Endodermal cell (in vitro differentiated cells): ENCODE measurements at regions not wholly inside any gene's neighbourhood (a gene's known extent, or its start where the extent isn't known, plus 50 kb on each side); places are given as distances from the start of the nearest gene placed in this dataset.
"Not testable (repeated sequence)": the region's sequence is repeated elsewhere in the genome, so short reads cannot be mapped to it uniquely, and the experiment has no call there.

Experiments used
- DNase-seq: peaks from one replicate; pipeline ENCODE4 v3.0.0-alpha.2; 2017
- H3K27ac ChIP-seq: 2 replicates; pipeline ENCODE4 v1.5.1; 2013; ENCODE audit warnings: mild to moderate bottlenecking, low read depth, low read length, moderate library complexity
- H3K27me3 ChIP-seq: 2 replicates; pipeline ENCODE4 v1.6.1; 2013; ENCODE audit warnings: mild to moderate bottlenecking, low read length, moderate library complexity; ENCODE audit not compliant: insufficient read depth, control insufficient read depth, poor library complexity, severe bottlenecking
- H3K36me3 ChIP-seq: 2 replicates; pipeline ENCODE4 v1.7.0; 2013; ENCODE audit warnings: mild to moderate bottlenecking, low read length, moderate library complexity; ENCODE audit not compliant: control insufficient read depth, insufficient read depth
- H3K4me1 ChIP-seq: one replicate; pipeline ENCODE4 v1.7.0; 2013; ENCODE audit warnings: low read length; ENCODE audit not compliant: control insufficient read depth, insufficient read depth
- H3K4me3 ChIP-seq: 2 replicates; pipeline ENCODE4 v1.5.1; 2013; ENCODE audit warnings: mild to moderate bottlenecking, low read length, moderate library complexity
- H3K9ac ChIP-seq: 2 replicates; pipeline ENCODE4 v1.6.1; 2013; ENCODE audit warnings: mild to moderate bottlenecking, low read length, moderate library complexity; ENCODE audit not compliant: poor library complexity, severe bottlenecking; ENCODE audit errors: extremely low read depth
- H3K9me3 ChIP-seq: 2 replicates; pipeline ENCODE4 v1.6.1; 2013; ENCODE audit warnings: mild to moderate bottlenecking, low read length, moderate library complexity; ENCODE audit not compliant: control insufficient read depth
- H3K27ac Mint-ChIP-seq: 2 replicates; pipeline ENCODE4 v1.8.0; 2020; ENCODE audit warnings: mixed read lengths
- H3K27me3 Mint-ChIP-seq: 2 replicates; pipeline ENCODE4 v1.8.0; 2021; ENCODE audit warnings: mild to moderate bottlenecking, mixed read lengths; ENCODE audit not compliant: insufficient read depth
- H3K36me3 Mint-ChIP-seq: 2 replicates; pipeline ENCODE4 v1.8.0; 2020; ENCODE audit warnings: low read depth, mixed read lengths
- H3K4me1 Mint-ChIP-seq: 2 replicates; pipeline ENCODE4 v1.8.0; 2020; ENCODE audit warnings: mixed read lengths
- H3K4me3 Mint-ChIP-seq: 2 replicates; pipeline ENCODE4 v1.8.0; 2020; ENCODE audit warnings: mild to moderate bottlenecking, moderate library complexity, mixed read lengths
- H3K9me3 Mint-ChIP-seq: 2 replicates; pipeline ENCODE4 v1.8.0; 2020; ENCODE audit warnings: mild to moderate bottlenecking, mixed read lengths
- WGBS, 2 experiments: methylation state at CpG; one replicate each; pipeline versions ENCODE4 v1.1.5 to v1.1.7; 2013; ENCODE audit warnings: missing lambda C conversion rate in 2 of 2, mixed read lengths in 1 of 2; ENCODE audit not compliant: insufficient coverage in 1 of 2, insufficient read length in 1 of 2; 5-methylcytosine and 5-hydroxymethylcytosine counted together
- TF ChIP-seq, protein P1 (sequence below): fragments of 200-600 bp; sonication (generic); conservative IDR thresholded peaks from 2 replicates; pipeline ENCODE4 v1.5.0; 2021; ENCODE audit warnings: antibody characterized with exemption, mild to moderate bottlenecking

DNA sequence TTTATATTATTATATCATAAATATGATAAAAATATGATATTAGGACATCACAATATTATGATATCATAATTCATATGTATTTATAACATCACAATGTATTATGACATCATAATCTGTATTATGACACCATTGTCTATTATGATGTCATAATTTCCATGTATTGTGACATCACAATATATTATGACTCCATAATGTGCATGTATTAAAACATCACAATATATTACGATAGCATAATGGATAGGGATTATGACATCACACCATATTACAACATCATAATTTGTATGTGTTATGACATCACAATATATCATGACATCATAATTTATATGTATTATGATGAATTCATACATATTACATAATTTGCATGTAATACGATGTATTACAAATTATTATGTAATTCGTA lies 1755.9 kb downstream of the TP53TG3F start:
- Histone ChIP-seq H3K4me3 (no peak overlapping the region), H3K4me1 (no peaks in the 10 kb centered on the region), H3K27ac (no peak overlapping the region), H3K9me3 (peaks cover 70% of the 10 kb centered on the region), H3K27me3 (no peaks in the 10 kb centered on the region), H3K36me3 (no peaks in the 10 kb centered on the region), H3K9ac (no peak overlapping the region)
- Mint-ChIP-seq H3K36me3 (no peaks in the 10 kb centered on the region), H3K4me3 (no peak overlapping the region), H3K27me3 (no peaks in the 10 kb centered on the region), H3K9me3 (peaks cover 83% of the 10 kb centered on the region), H3K4me1 (no peaks in the 10 kb centered on the region), H3K27ac (no peak overlapping the region)
- no peak for DNase-seq
- TF ChIP-seq, protein P1, sequence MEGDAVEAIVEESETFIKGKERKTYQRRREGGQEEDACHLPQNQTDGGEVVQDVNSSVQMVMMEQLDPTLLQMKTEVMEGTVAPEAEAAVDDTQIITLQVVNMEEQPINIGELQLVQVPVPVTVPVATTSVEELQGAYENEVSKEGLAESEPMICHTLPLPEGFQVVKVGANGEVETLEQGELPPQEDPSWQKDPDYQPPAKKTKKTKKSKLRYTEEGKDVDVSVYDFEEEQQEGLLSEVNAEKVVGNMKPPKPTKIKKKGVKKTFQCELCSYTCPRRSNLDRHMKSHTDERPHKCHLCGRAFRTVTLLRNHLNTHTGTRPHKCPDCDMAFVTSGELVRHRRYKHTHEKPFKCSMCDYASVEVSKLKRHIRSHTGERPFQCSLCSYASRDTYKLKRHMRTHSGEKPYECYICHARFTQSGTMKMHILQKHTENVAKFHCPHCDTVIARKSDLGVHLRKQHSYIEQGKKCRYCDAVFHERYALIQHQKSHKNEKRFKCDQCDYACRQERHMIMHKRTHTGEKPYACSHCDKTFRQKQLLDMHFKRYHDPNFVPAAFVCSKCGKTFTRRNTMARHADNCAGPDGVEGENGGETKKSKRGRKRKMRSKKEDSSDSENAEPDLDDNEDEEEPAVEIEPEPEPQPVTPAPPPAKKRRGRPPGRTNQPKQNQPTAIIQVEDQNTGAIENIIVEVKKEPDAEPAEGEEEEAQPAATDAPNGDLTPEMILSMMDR: no peak
- 91% methylated on average over 2 of the region's 3 CpGs; no CpG with 5 or more reads in 1 of the 2 experiments for WGBS, 2 experiments

DNA sequence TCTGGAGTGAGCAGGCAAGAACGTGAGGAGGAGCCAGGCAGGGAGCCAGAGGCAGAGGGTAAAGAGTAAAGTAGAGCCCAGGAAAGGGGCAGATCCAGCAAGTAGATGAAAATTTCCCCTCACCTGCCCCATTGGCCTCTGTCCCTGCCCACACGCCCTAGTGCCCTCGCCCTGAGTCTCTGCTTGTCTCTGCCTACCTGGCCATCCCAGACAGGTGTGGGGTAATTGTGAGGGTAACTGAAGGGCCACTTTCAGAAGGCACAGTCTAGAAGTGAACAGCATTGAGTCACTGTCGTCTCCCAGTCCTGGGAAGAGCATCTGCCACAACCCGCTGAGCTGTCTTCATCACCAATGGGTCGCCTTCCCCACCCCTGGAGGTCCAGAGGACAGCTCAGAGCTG lies 1756.8 kb downstream of the TP53TG3F start:
- not testable (repeated sequence) for H3K27ac ChIP-seq, H3K36me3 Mint-ChIP-seq, H3K4me1 ChIP-seq, H3K4me1 Mint-ChIP-seq, H3K27ac Mint-ChIP-seq, H3K27me3 Mint-ChIP-seq, H3K36me3 ChIP-seq, H3K9ac ChIP-seq, H3K4me3 Mint-ChIP-seq, H3K27me3 ChIP-seq, H3K4me3 ChIP-seq, DNase-seq
- H3K9me3 ChIP-seq: peaks cover 63% of the 10 kb centered on the region
- 52% methylated on average over 4 of the region's 6 CpGs; no CpG with 5 or more reads in 1 of the 2 experiments for WGBS, 2 experiments
- H3K9me3 Mint-ChIP-seq: peaks cover 81% of the 10 kb centered on the region

DNA sequence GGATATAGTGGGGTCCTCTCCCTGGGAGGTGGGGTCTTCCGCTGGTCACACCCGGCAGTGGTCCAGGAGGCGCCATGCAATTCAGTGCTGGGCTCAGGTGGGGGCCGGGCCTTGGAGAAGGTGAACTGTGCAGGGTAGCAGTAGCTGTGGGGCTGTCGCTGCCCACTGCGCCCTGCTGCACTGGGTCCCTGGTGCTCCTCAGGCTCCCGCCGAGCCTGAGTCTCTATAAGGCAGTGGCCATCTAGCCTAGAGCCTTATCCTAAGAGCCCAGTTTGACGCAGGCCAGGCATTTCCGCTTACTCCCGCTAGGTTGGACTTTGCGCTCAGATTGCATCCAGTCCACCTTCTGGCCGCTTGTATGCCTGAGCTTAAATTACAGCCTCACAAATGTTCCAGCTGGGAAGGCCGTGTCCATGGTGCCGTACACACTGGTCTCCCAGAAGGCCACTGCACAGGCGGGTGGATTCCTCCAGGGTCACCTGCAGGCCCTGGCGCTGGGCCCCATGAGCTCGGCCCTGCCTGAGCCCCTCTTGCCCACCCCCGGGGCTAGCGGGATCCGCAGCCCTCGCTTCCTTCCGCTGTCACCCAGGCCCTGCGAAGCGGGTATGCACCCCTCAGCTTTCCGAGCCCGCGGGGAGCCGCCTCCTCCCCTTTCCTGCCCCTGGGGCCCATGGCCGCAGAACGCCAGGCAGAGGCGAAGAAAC lies 1762.2 kb downstream of the TP53TG3F start:
- Histone ChIP-seq H3K9ac (no peak overlapping the region), H3K4me1 (no peaks in the 10 kb centered on the region), H3K9me3 (peaks cover 48% of the 10 kb centered on the region), H3K4me3 (no peak overlapping the region), H3K27ac (no peak overlapping the region), H3K27me3 (no peaks in the 10 kb centered on the region), H3K36me3 (no peaks in the 10 kb centered on the region)
- Mint-ChIP-seq H3K9me3 (peaks cover 78% of the 10 kb centered on the region), H3K27ac (no peak overlapping the region), H3K27me3 (no peaks in the 10 kb centered on the region), H3K4me3 (no peak overlapping the region), H3K4me1 (no peaks in the 10 kb centered on the region), H3K36me3 (peaks cover 2% of the 10 kb centered on the region)
- DNase-seq: no peak
- 85 to 92% methylated on average over 9 to 32 of the region's 32 CpGs for WGBS, 2 experiments
- TF ChIP-seq, protein P1: no peak

DNA sequence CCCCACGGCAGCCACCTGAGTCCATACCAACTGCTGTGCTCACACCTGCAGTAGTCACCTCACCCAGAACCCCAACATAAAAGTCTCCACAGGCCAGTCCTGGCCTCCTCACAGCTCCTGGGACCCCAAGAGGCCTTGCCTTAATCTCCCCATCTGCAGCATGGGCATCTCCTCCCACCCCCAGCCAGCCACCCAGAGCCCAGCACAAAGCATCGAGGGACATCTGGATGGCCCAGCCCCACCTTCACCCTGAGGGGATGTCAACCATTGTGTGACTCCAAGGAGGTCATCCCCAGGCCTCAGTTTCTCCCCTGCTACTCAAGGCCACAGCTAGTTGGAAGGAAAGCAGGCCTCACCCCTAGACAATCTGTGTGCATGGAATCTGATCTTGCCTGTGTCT lies 1775.3 kb downstream of the TP53TG3F start:
- H3K4me3 ChIP-seq: no peak overlapping the region
- Mint-ChIP-seq H3K27me3 (no peaks in the 10 kb centered on the region), H3K27ac (no peak overlapping the region), H3K9me3 (peaks cover 84% of the 10 kb centered on the region), H3K4me1 (no peaks in the 10 kb centered on the region), H3K4me3 (no peak overlapping the region), H3K36me3 (no peaks in the 10 kb centered on the region)
- H3K4me1 ChIP-seq: no peaks in the 10 kb centered on the region
- H3K9ac ChIP-seq: no peak overlapping the region
- DNase-seq: no peak
- no peaks in the 10 kb centered on the region for H3K36me3 ChIP-seq
- TF ChIP-seq, protein P1: no peak
- peaks cover 73% of the 10 kb centered on the region for H3K9me3 ChIP-seq
- H3K27me3 ChIP-seq: no peaks in the 10 kb centered on the region
- WGBS, 2 experiments: 25 to 65% methylated on average over 1 to 2 of the region's 2 CpGs
- no peak overlapping the region for H3K27ac ChIP-seq
